Neural cell (in vitro differentiated cells): ENCODE measurements at regions not wholly inside any gene's neighbourhood (a gene's known extent, or its start where the extent isn't known, plus 50 kb on each side); places are given as distances from the start of the nearest gene placed in this dataset.

Experiments used
- H2AFZ ChIP-seq: fragments of 200-600, 300-800 bp; sonication (generic), shearing (Covaris generic); 2 replicates; pipeline ENCODE4 v1.6.0; 2014; ENCODE audit warnings: low read depth, mild to moderate bottlenecking, antibody characterized with exemption, low read length, moderate library complexity
- H3F3A ChIP-seq: fragments of 200-600 bp; shearing (Covaris generic); 2 replicates; pipeline ENCODE4 v1.6.1; 2016; ENCODE audit warnings: mild to moderate bottlenecking, moderate library complexity, mixed read lengths, antibody characterized with exemption, low read length; ENCODE audit not compliant: insufficient read depth, poor library complexity, severe bottlenecking
- H3K27ac ChIP-seq: fragments of 200-600, 300-800 bp; sonication (generic), shearing (Covaris generic); 2 replicates; pipeline ENCODE4 v1.5.1; 2014; ENCODE audit warnings: mild to moderate bottlenecking, low read length, moderate library complexity
- H3K27me3 ChIP-seq: fragments of 300-800, 200-600 bp; sonication (generic), shearing (Covaris generic); 2 replicates; pipeline ENCODE4 v1.6.0; 2014; ENCODE audit warnings: mild to moderate bottlenecking, low read depth, low read length, moderate library complexity; ENCODE audit not compliant: insufficient read depth
- H3K36me3 ChIP-seq: fragments of 300-800, 200-600 bp; sonication (generic), shearing (Covaris generic); 2 replicates; pipeline ENCODE4 v1.5.1; 2014; ENCODE audit warnings: mild to moderate bottlenecking, antibody characterized with exemption, low read length, moderate library complexity; ENCODE audit not compliant: insufficient read depth
- H3K4me2 ChIP-seq: fragments of 300-800, 200-600 bp; sonication (generic), shearing (Covaris generic); 2 replicates; pipeline ENCODE4 v1.6.0; 2014; ENCODE audit warnings: mild to moderate bottlenecking, low read length
- H3K4me3 ChIP-seq: fragments of 300-800, 200-600 bp; sonication (generic), shearing (Covaris generic); 2 replicates; pipeline ENCODE4 v1.5.1; 2014; ENCODE audit warnings: mild to moderate bottlenecking, low read length, moderate library complexity
- H3K79me2 ChIP-seq: fragments of 200-600 bp; shearing (Covaris generic); replicated peaks from 2 replicates; pipeline ENCODE4 v1.6.0; 2014; ENCODE audit warnings: mild to moderate bottlenecking, low read length, moderate library complexity; ENCODE audit not compliant: insufficient read depth
- H3K9ac ChIP-seq: fragments of 300-800, 200-600 bp; sonication (generic), shearing (Covaris generic); 2 replicates; pipeline ENCODE4 v1.6.1; 2016; ENCODE audit warnings: mild to moderate bottlenecking, low read length, mixed read lengths
- H3K9me2 ChIP-seq: fragments of 200-600 bp; shearing (Covaris generic); 2 replicates; pipeline ENCODE4 v1.6.1; 2016; ENCODE audit warnings: mild to moderate bottlenecking, low read length, mixed read lengths; ENCODE audit not compliant: insufficient read depth
- H3K9me3 ChIP-seq: fragments of 200-600, 300-800 bp; sonication (generic), shearing (Covaris generic); 2 replicates; pipeline ENCODE4 v1.6.1; 2016; ENCODE audit warnings: mild to moderate bottlenecking, mixed run types, low read length, moderate library complexity, mixed read lengths
- H4K20me1 ChIP-seq: fragments of 200-600 bp; shearing (Covaris generic); 2 replicates; pipeline ENCODE4 v1.6.1; 2016; ENCODE audit warnings: mild to moderate bottlenecking, mixed run types; ENCODE audit not compliant: insufficient read depth
- EP300 ChIP-seq: fragments of 450-650 bp; conservative IDR thresholded peaks from 2 replicates; pipeline ENCODE4 v1.6.1; 2014; ENCODE audit warnings: antibody characterized with exemption, mild to moderate bottlenecking, moderate library complexity; ENCODE audit not compliant: poor library complexity, severe bottlenecking
- EZH2 ChIP-seq: fragments of 200-600, 300-800 bp; shearing (Covaris generic), sonication (generic); IDR thresholded peaks from 2 replicates; pipeline ENCODE4 v1.6.1; 2014; ENCODE audit warnings: antibody characterized with exemption, low read length, borderline replicate concordance, mild to moderate bottlenecking; ENCODE audit not compliant: insufficient read depth, poor library complexity, severe bottlenecking
- MXI1 ChIP-seq: fragments of 450-650 bp; conservative IDR thresholded peaks from 2 replicates; pipeline ENCODE4 v1.6.1; 2014; ENCODE audit warnings: antibody characterized with exemption, mild to moderate bottlenecking; ENCODE audit not compliant: poor library complexity, severe bottlenecking
- POLR2AphosphoS5 ChIP-seq: IDR thresholded peaks from 2 replicates; pipeline ENCODE4 v1.6.1; 2012
- RAD21 ChIP-seq: fragments of 450-650 bp; conservative IDR thresholded peaks from 2 replicates; pipeline ENCODE4 v1.6.1; 2014; ENCODE audit warnings: antibody characterized with exemption, mild to moderate bottlenecking, moderate library complexity
- SMC3 ChIP-seq: fragments of 450-650 bp; conservative IDR thresholded peaks from 2 replicates; pipeline ENCODE4 v1.6.1; 2014; ENCODE audit warnings: antibody characterized with exemption, mild to moderate bottlenecking, moderate library complexity; ENCODE audit not compliant: poor library complexity
- TAF1 ChIP-seq: IDR thresholded peaks from 2 replicates; pipeline ENCODE4 v1.6.1; 2012; ENCODE audit warnings: low read depth
- TF ChIP-seq, protein P1 (sequence below): fragments of 450-650 bp; IDR thresholded peaks from 2 replicates; pipeline ENCODE4 v1.5.1; 2014; ENCODE audit warnings: antibody characterized with exemption, mild to moderate bottlenecking, moderate library complexity; ENCODE audit not compliant: poor library complexity, severe bottlenecking
- TF ChIP-seq, protein P2 (sequence below): IDR thresholded peaks from 2 replicates; pipeline ENCODE4 v1.6.1; 2012; ENCODE audit warnings: borderline replicate concordance

DNA sequence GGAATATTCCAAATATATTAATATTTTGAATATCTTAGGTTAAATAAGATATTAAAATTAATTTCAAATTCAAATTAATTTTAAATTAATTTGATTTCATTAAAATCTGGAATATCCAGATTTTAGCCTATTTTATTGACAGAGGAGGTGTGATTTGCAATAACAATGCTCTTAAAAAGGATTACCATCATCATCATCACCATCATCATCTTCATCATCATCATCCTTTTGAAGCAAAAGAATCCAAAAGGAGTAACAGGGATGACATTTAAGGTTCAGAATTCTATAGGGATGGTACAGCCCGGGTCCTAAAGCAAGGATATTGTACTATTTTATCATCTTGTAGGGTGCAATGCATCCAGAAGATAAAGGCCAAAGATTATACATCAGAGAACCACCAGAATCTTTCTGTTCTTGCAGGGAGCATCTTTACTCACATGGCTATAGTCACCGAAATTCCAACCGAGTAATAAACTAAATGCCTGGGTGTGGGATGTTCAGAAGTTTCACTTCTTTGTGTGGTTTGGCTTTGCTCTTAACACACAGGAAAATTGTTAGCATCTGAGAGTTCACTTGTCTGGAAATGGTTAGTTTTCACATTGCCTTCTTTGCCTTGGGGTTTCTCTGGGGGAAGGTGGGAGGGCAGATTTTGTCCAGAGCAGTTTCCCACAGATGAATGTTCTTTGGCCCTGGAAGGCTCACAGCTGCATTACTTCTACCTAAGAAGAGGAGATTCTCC lies 99.1 kb upstream of the ITGA6 start:
- Histone ChIP-seq H2AFZ (no peak overlapping the region), H3F3A (no peaks in the 10 kb centered on the region), H3K27me3 (no peaks in the 10 kb centered on the region), H3K9me2 (no peaks in the 10 kb centered on the region), H4K20me1 (no peaks in the 10 kb centered on the region), H3K9me3 (no peaks in the 10 kb centered on the region), H3K79me2 (no peaks in the 10 kb centered on the region), H3K9ac (no peak overlapping the region), H3K36me3 (no peaks in the 10 kb centered on the region), H3K4me2 (no peak overlapping the region), H3K27ac (no peak overlapping the region), H3K4me3 (no peak overlapping the region)
- TF ChIP-seq EP300, result no peak
- no peak for TF ChIP-seq POLR2AphosphoS5
- TF ChIP-seq, protein P1, sequence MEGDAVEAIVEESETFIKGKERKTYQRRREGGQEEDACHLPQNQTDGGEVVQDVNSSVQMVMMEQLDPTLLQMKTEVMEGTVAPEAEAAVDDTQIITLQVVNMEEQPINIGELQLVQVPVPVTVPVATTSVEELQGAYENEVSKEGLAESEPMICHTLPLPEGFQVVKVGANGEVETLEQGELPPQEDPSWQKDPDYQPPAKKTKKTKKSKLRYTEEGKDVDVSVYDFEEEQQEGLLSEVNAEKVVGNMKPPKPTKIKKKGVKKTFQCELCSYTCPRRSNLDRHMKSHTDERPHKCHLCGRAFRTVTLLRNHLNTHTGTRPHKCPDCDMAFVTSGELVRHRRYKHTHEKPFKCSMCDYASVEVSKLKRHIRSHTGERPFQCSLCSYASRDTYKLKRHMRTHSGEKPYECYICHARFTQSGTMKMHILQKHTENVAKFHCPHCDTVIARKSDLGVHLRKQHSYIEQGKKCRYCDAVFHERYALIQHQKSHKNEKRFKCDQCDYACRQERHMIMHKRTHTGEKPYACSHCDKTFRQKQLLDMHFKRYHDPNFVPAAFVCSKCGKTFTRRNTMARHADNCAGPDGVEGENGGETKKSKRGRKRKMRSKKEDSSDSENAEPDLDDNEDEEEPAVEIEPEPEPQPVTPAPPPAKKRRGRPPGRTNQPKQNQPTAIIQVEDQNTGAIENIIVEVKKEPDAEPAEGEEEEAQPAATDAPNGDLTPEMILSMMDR, result no peak
- TF ChIP-seq, protein P2, sequence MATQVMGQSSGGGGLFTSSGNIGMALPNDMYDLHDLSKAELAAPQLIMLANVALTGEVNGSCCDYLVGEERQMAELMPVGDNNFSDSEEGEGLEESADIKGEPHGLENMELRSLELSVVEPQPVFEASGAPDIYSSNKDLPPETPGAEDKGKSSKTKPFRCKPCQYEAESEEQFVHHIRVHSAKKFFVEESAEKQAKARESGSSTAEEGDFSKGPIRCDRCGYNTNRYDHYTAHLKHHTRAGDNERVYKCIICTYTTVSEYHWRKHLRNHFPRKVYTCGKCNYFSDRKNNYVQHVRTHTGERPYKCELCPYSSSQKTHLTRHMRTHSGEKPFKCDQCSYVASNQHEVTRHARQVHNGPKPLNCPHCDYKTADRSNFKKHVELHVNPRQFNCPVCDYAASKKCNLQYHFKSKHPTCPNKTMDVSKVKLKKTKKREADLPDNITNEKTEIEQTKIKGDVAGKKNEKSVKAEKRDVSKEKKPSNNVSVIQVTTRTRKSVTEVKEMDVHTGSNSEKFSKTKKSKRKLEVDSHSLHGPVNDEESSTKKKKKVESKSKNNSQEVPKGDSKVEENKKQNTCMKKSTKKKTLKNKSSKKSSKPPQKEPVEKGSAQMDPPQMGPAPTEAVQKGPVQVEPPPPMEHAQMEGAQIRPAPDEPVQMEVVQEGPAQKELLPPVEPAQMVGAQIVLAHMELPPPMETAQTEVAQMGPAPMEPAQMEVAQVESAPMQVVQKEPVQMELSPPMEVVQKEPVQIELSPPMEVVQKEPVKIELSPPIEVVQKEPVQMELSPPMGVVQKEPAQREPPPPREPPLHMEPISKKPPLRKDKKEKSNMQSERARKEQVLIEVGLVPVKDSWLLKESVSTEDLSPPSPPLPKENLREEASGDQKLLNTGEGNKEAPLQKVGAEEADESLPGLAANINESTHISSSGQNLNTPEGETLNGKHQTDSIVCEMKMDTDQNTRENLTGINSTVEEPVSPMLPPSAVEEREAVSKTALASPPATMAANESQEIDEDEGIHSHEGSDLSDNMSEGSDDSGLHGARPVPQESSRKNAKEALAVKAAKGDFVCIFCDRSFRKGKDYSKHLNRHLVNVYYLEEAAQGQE, result no peak
- no peak for TF ChIP-seq EZH2
- no peak for TF ChIP-seq RAD21
- no peak for TF ChIP-seq TAF1
- TF ChIP-seq MXI1, result no peak
- no peak for TF ChIP-seq SMC3

DNA sequence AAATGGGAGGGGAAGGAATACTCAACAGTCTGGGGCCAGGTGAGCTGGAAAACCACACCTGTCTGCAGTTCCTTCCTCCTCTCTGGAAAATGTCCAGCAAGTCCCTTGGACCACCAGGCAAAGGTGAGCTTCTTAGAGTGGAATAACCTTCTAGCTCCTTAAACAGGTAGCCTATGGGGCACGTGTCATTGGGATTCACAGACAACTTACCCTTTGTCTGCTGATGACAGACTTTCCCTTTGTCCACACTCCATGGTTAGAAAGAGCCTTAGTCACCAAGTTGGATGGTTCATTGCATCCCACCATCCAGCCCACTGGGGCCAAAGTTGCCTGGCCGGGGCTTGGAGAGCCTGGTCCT lies 98.0 kb upstream of the ITGA6 start:
- Histone ChIP-seq H3K36me3 (no peaks in the 10 kb centered on the region), H3F3A (no peaks in the 10 kb centered on the region), H3K9me3 (no peaks in the 10 kb centered on the region), H3K27ac (no peak overlapping the region), H4K20me1 (no peaks in the 10 kb centered on the region), H3K9me2 (no peaks in the 10 kb centered on the region), H3K27me3 (no peaks in the 10 kb centered on the region), H3K79me2 (no peaks in the 10 kb centered on the region), H2AFZ (no peak overlapping the region), H3K4me2 (no peak overlapping the region), H3K4me3 (no peak overlapping the region), H3K9ac (no peak overlapping the region)
- TF ChIP-seq RAD21 (no peak), POLR2AphosphoS5 (no peak), TAF1 (no peak), EZH2 (no peak), SMC3 (no peak), MXI1 (no peak), EP300 (no peak)
- TF ChIP-seq, protein P1, result no peak
- TF ChIP-seq, protein P2, result no peak
